H1 (cell line): ENCODE measurements at regions not wholly inside any gene's neighbourhood (a gene's known extent, or its start where the extent isn't known, plus 50 kb on each side); places are given as distances from the start of the nearest gene placed in this dataset.

ENCODE experiments used
- CTCF ChIP-seq, 3 experiments: IDR thresholded peaks; 1 replicate in 2 of 3; 2 replicates in 1 of 3; pipeline versions ENCODE4 v1.5.1 to v1.6.1; 2011; ENCODE audit warnings: low read length in 3 of 3, mild to moderate bottlenecking in 3 of 3, inconsistent platforms in 2 of 3, low read depth in 1 of 3, moderate library complexity in 1 of 3; ENCODE audit not compliant: insufficient read depth in 1 of 3; ENCODE audit errors: control extremely low read depth in 1 of 3
- EP300 ChIP-seq, 2 experiments: IDR thresholded peaks; 1 replicate in 1 of 2; 2 replicates in 1 of 2; pipeline ENCODE4 v1.6.1; 2011 to 2012; ENCODE audit warnings: low read depth in 2 of 2, low read length in 2 of 2, mild to moderate bottlenecking in 2 of 2, borderline replicate concordance in 1 of 2, inconsistent platforms in 1 of 2, moderate library complexity in 1 of 2
- EZH2 ChIP-seq: fragments of 200-600 bp; sonication (generic); IDR thresholded peaks from 2 replicates; pipeline ENCODE4 v1.7.1; 2012; ENCODE audit warnings: low read depth, mild to moderate bottlenecking, moderate library complexity, low read length, inconsistent platforms; ENCODE audit not compliant: severe bottlenecking
- JUN ChIP-seq: IDR thresholded peaks from 2 replicates; pipeline ENCODE4 v1.6.1; 2011; ENCODE audit warnings: low read depth, mild to moderate bottlenecking, improper control_type of control experiment, low read length
- MAFK ChIP-seq: IDR thresholded peaks from 2 replicates; pipeline ENCODE4 v1.6.1; 2012; ENCODE audit warnings: low read depth, mild to moderate bottlenecking, improper control_type of control experiment, low read length
- POLR2A ChIP-seq, 2 experiments: IDR thresholded peaks; 1 replicate in 1 of 2; 2 replicates in 1 of 2; pipeline ENCODE4 v1.6.1; 2011; ENCODE audit warnings: low read depth in 2 of 2, low read length in 2 of 2, mild to moderate bottlenecking in 2 of 2; ENCODE audit errors: control extremely low read depth in 1 of 2
- SP1 ChIP-seq: IDR thresholded peaks from 2 replicates; pipeline ENCODE4 v1.6.1; 2011; ENCODE audit warnings: low read depth, low read length
- YY1 ChIP-seq: IDR thresholded peaks from 2 replicates; pipeline ENCODE4 v1.6.1; 2011; ENCODE audit warnings: low read depth, mild to moderate bottlenecking, low read length
- TF ChIP-seq, protein P1 (sequence below): IDR thresholded peaks from 2 replicates; pipeline ENCODE4 v1.6.1; 2011; ENCODE audit warnings: low read depth, mild to moderate bottlenecking, low read length; ENCODE audit not compliant: insufficient read depth

GRCh38 chr4:27132497-27132896 is 271.9 kb downstream of the STIM2 start:
- no peak for TF ChIP-seq EZH2
- TF ChIP-seq POLR2A (IDR thresholded peaks at IDR 0.05; ENCODE audit: control extremely low read depth in 1 of 2, low read depth in 2 of 2, low read length in 2 of 2), result no peak
- TF ChIP-seq MAFK, result no peak
- TF ChIP-seq, protein P1, sequence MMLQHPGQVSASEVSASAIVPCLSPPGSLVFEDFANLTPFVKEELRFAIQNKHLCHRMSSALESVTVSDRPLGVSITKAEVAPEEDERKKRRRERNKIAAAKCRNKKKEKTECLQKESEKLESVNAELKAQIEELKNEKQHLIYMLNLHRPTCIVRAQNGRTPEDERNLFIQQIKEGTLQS, result no peak
- no peak for TF ChIP-seq SP1
- no peak for TF ChIP-seq JUN
- no peak for TF ChIP-seq CTCF (IDR thresholded peaks at IDR 0.05; ENCODE audit: control extremely low read depth in 1 of 3, insufficient read depth in 1 of 3, low read depth in 1 of 3, low read length in 3 of 3)
- TF ChIP-seq YY1, result no peak
- TF ChIP-seq EP300 (IDR thresholded peaks at IDR 0.05; ENCODE audit: borderline replicate concordance in 1 of 2, low read depth in 2 of 2, low read length in 2 of 2), result no peak
